Right kidney (tissue), 1 donor: ENCODE measurements at regions not wholly inside any gene's neighbourhood (a gene's known extent, or its start where the extent isn't known, plus 50 kb on each side); places are given as distances from the start of the nearest gene placed in this dataset.

Source experiments
- DNase-seq: peaks from one replicate; pipeline ENCODE4 v3.0.0-alpha.2; 2016

GRCh38 chr4:136831553-136831952 is 700.7 kb downstream of the PCDH18 start:
- no peak for DNase-seq

- DNase-seq: no peak
Observed at GRCh38 chr4:136829280-136829679, 703.0 kb downstream of the PCDH18 start.

GRCh38 chr4:136823020-136823419 is 709.3 kb downstream of the PCDH18 start:
- no peak for DNase-seq

GRCh38 chr4:136818811-136819330 is 713.4 kb downstream of the PCDH18 start:
- no peak for DNase-seq

- no peak for DNase-seq
Observed at GRCh38 chr4:136812100-136812880, 720.0 kb downstream of the PCDH18 start.

GRCh38 chr4:136811496-136812077 is 720.7 kb downstream of the PCDH18 start:
- DNase-seq: no peak

- no peak for DNase-seq
Observed at GRCh38 chr4:136810626-136811025, 721.7 kb downstream of the PCDH18 start.

- DNase-seq: no peak
Observed at GRCh38 chr4:136806844-136807243, 725.5 kb downstream of the PCDH18 start.

- DNase-seq: no peak
Observed at GRCh38 chr4:136805617-136806016, 726.7 kb downstream of the PCDH18 start.

GRCh38 chr4:136803433-136803832 is 728.9 kb downstream of the PCDH18 start:
- no peak for DNase-seq

- no peak for DNase-seq
Observed at GRCh38 chr4:136800248-136800647, 732.0 kb downstream of the PCDH18 start.

- no peak for DNase-seq
Observed at GRCh38 chr4:136796953-136797352, 735.3 kb downstream of the PCDH18 start.

- no peak for DNase-seq
Observed at GRCh38 chr4:136793848-136794247, 738.4 kb downstream of the PCDH18 start.

- DNase-seq: no peak
Observed at GRCh38 chr4:136784326-136784725, 748.0 kb downstream of the PCDH18 start.

GRCh38 chr4:136769717-136770116 is 762.6 kb downstream of the PCDH18 start:
- no peak for DNase-seq

GRCh38 chr4:136768925-136769275 is 763.4 kb downstream of the PCDH18 start:
- no peak for DNase-seq

GRCh38 chr4:136768213-136768924 is 763.9 kb downstream of the PCDH18 start:
- DNase-seq: no peak

GRCh38 chr4:136763919-136764318 is 768.4 kb downstream of the PCDH18 start:
- DNase-seq: no peak

GRCh38 chr4:136755531-136755916 is 776.8 kb downstream of the PCDH18 start:
- no peak for DNase-seq

GRCh38 chr4:136754810-136755530 is 777.3 kb downstream of the PCDH18 start:
- no peak for DNase-seq

- no peak for DNase-seq
Observed at GRCh38 chr4:136751556-136751955, 780.7 kb downstream of the PCDH18 start.

GRCh38 chr4:136750897-136751296 is 781.4 kb downstream of the PCDH18 start:
- DNase-seq: no peak

- DNase-seq: no peak
Observed at GRCh38 chr4:136749989-136750388, 782.3 kb downstream of the PCDH18 start.
